DMS153 (cell line): ENCODE measurements at regions not wholly inside any gene's neighbourhood (a gene's known extent, or its start where the extent isn't known, plus 50 kb on each side); places are given as distances from the start of the nearest gene placed in this dataset.
"Not testable (repeated sequence)": the region's sequence is repeated elsewhere in the genome, so short reads cannot be mapped to it uniquely, and the experiment has no call there.

ENCODE experiments used
- DNase-seq: peaks from one replicate; lab custom pipeline; 2025; lab: John Stamatoyannopoulos, UW

DNA sequence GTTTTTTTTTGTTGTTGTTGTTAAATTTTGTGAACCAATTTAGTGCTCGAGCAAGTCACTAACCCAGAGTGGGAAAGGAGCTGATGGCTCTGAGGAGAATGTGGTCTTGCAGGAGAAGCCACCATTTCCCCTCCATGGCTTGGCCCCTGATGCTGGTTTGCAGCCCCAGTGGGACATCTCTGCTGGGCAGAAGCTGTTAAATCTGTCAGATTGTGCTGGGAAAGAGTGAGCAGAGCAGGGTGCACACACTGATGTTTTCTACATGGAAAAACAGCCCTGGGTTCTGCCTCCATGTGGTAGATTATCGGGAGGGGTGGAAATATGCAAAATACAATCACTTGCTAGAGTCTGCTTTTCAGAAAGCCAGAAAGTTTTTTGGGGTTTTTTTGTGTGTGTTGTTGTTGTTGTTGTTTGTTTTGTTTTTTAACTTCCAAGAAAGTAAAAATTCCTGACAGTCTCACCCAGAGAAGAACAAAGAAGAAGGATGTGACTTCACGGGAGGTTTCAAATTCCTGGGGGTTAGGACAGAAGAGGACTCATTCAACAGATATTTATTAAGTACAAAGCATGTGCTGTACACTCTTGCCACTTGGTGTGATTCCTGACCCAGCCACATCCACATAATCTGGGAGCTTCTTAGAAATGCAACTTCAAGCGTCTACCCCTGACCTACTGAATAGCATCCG, 133.7 kb downstream of the FOXB1 start:
- DNase-seq, result no peak

DNA sequence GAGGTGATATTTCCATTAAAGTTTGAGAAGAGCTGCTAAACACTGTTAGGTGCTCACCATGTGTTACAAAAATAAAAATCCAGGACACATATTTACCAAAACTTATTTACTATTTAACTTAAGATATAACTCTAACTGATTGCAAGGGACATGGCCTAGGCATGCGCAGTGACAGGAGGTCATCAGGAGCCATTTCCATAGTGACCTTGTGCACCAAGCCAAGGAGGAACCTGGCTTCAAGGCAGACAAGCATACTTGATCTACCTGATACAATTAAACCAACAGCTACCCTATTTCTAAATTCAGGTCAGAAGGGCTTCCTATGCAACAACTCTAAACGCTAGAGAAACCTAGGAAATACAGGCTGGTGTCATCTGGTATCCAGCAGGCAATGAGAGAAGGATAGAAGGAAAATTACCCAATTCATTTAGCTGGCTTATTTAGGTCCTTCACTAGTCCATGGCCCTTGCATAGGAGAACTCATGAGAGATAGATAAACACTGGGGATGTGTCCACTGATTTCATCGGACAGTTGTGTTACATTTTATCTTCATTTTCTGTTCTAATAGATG, 134.4 kb downstream of the FOXB1 start:
- DNase-seq, result no peak

DNA sequence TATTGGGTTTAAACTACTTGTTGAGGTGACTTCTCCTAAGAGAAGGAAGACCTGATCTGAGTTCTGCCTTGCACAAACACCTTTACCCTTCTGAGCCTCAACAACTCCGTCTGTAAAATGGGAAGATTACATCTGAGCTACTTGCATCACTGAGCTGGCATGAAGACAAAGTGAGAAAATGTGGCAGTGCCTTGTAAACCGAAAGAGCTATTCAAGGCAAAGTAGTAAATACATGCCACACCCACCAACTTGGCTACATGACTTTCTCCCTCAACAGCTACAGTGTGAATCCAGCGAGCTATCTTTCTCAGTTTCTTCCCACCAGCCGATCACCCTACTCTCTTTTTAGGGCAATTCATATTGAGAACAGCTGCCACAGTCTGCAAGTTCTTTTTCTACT, 148.3 kb downstream of the FOXB1 start:
- no peak for DNase-seq

DNA sequence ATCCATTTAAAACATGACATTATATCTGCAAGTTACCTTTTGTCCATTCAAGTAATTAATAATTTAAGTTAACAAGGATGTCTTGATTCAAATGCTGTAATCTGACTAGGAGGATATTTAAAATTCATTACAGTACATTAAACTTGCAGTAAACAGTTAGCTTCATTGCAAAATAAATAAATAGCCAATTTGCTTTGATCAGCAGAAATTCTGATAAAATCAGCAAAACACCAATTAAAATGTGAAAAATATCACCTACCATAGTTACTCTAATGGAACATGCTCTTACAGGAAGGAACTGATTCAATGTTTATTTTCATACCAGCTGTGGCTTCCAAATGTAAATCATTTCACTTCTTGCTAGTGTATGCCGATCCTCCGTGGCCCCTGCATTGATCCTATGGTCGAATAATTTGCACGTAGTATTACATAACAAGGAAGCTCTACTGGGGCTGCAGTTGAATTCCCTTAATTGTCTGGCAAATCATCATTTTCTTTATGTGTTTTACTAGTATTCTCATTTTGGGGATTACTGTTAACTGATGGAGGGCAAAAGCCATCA, 150.7 kb downstream of the FOXB1 start:
- DNase-seq, result no peak

DNA sequence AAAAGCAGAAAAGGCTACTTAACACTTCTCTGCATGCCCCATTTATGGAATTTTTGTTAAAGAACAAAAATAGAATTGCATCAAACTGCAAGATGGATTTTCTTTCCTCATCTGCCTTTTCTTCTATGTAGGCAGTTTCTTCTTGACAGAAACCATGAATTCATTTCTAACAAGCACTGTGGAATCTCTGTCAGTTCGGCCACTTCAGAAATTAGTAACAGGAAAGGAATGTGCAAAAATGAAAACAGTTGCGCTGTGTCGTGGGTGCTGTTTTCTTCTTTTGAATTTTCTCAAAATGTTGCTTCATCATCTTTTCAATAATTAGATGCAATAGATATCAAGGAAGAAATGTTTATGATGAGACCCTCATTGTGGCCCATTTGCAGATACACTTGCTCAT, 151.6 kb downstream of the FOXB1 start:
- DNase-seq, result no peak

DNA sequence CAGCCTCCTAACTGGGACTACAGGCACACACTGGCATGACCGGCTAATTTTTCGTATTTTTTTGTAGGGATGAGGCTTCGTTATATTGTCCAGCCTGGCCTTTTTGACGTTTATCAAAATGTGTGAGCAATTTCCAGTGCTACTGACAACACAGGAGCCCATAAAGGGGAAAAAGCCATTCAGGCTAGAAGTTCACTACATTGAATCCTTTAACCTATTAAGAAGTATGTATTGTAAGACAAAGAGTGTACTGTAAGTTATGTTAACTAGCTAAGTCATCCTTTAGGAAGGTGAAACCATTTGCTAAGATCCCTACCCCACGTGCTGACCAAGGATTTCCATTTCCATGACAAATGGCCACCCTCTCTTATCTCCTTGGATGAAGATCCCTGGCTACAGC, 156.8 kb downstream of the FOXB1 start:
- no peak for DNase-seq

DNA sequence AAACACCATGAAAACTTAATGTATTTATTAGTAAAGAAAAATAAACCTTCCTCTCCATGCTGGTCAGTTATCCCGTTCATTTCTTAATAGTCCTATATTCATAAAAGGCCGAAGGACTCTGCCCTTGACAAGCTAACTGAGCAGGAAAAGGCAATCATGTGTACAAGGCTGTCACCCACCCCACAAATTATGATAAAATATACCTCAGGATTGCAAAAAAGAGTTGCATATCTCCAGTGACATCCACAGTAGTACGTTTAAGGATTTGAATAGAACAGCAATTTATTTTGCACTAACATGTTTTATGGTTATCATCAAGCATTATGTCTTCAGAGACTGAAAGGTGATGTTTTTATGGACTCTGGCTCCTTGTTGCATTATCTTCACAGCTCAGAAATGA, 157.6 kb downstream of the FOXB1 start:
- no peak for DNase-seq

DNA sequence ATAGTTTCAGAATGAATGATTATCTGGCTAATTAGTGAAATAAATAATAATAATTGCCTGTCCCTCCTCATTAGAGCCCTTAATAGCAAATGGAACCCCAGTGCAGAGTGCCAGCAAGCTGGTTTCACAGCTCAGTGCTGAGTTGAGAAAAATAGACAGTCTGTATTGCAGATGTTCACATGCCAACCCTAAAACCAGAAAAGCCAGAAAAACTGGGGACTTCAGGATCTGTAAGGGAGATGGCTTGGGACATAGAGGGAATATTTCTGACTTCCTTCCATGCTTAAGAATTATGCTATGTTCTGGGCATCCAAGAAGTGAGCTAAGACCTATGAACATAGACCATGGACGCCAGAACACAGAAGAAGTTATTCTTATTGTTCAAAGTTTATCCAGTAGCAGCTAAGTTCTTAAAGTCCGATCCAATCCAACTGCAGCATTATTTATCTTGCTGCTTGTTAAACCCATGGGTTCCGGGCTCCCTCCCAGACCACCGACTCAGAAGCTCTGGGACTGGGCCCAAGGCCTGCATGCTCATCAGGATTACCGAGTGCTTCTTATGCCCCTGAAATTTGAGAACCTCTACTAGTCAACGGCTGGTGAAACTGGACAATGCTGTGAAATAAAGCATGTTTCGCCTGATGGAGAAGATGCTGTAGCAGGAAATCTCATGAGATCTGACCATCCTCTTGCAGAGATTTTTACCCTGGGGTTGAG, 158.3 kb downstream of the FOXB1 start:
- DNase-seq, result no peak

DNA sequence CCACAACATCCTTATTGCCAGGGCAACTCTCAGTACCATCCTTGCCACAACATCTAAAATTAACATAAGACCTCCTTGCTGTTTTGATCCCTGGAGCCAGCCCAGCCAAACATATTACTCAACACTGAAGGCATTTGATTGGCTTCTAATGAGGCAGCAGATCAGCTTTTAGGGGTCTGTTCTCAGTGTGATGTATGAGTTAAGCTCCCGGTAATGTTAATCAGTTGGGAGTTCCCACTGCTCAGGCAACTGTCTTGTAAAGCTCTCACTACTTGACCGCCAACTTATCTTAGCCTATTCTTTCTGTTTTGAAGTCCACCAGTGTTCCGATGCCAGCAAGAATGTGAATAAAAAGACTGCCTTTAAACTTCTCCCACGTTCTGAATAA, 158.9 kb downstream of the FOXB1 start:
- DNase-seq, result no peak

DNA sequence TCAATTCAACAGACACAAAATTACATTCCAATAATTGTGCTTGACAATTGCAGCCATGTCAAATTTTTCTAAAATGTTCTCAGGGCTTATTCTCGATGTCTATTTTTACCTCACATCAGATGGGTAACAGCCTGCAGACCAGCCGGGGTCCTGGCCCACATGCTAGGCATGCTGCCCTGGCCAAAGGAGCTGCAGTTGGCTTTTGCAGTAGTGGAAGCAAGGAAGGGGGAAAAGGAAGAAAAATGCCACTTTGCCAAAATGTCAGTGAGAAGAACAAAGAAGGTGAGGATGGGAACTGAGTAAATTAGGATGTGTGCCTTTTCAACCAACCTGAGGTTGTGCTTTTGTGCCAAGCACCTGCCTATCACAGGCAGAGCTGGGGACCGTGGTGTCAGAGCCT, 161.0 kb downstream of the FOXB1 start:
- no peak for DNase-seq

DNA sequence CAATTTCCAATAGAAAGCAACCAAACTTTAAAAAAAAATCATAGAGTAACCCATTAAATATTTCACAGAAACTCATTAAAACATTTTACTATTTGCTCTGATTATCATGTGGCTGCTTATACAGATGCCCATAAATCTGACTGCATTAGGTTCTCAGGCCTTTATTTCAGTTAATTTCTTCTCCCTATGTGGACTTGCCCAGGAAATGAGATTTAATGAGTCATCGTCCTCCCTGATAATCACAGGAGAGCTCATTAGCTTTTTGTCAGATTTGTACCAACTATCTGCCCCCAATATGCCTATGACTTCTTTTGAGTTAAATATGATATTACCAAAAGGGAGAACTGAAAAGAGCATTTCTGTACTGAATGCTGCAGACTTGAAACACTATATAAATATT, 168.0 kb downstream of the FOXB1 start:
- DNase-seq, result no peak

DNA sequence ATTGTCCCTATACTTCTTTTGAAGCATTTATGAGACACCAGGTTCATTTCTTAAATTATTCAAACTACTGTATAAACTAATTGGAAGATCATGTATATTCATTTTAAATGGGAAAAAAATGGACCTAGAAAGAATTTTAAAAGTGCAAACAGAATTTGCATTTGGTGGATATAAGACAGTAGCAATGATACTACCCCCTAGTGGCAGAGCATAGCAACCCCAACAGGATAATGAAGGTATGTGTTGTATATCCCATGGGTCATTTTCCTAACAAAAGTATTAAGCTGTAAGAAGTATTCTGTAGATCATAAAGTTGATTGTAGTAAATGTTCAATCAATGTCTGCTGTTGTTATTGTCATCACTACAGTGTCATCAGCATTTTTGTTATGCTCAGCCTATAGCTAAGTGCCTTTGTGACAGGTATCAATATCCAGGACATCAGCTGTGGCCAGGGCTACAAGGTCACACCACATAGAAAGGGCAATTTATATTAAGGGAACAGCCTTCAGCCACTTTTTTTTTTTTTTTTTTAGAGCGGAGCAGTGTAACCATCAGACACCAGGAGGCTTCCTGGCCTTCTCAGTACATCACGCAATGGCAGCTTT, 175.8 kb downstream of the FOXB1 start:
- no peak for DNase-seq

DNA sequence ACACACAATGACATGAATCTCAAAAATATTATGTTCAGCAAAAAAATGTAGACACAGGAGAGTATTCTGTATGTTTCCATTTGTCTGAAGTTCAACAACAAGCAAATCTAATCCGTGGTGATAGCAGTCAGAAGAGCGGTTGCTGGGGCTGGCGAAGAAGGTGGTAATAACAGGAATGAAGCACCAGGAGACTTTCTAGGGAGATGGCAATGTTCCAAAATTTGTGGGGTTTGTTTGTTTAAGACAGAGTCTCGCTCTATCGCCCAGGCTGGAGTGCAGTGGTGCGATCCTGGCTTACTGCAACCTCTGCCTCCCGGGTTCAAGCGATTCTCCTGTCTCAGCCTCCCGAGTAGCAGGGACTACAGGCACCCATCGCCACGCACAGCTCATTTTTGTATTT, 177.8 kb downstream of the FOXB1 start:
- DNase-seq, result not testable (repeated sequence)

DNA sequence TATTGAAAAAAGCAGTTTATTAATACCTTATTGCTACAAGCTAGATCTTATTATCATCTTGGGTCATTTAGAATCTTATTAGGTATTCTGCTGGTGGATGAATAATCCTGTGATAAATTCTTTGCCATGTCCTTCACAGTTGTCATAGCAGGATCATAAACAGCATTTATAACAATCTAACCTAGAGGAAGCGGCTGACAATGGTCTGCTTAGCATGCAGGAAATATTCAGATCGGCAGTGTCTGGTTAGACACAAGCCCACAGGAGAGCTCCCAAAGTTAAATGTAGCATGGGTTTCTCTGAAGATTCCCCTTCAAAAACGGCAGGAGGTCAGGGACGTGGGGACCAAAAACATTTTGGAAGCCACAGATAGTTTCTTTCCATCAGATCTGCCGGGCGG, 179.3 kb downstream of the FOXB1 start:
- no peak for DNase-seq

DNA sequence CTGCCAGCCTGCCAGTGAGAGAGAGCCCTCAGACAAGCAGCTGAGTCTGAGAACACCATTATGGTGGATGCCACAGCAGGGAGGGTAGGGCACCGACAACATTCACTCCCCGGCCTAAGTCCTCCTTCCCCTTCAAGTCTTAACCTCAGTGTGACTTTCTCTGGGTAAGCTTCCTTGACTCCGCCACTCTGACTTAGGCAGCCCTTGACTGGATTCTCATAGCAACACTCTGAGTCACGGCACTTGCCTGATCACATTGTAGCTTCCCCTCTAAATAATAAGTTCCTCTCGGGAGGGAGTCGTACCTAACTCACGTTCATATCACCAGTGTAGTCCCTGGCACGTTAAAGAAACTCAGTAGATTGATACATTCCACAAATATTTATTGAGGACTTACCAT, 180.5 kb downstream of the FOXB1 start:
- no peak for DNase-seq

DNA sequence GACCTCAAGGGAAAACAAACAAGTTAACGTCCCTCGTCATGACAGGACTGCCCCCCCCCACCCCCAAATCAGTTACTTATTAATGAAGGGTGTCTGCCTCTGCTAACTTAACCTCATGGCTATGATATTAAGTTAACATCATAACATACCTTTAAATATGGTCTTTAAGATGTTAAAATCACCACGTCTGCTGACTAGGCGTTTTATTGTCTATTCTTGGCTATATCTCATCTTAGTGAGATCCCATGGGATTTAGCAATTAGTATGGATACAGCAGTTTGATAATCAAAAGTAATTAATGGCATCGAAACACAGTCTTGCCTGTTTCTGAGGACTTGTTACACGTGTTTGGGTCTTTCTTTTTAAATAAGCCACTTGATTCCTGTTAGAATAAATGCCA, 186.9 kb downstream of the FOXB1 start:
- no peak for DNase-seq

DNA sequence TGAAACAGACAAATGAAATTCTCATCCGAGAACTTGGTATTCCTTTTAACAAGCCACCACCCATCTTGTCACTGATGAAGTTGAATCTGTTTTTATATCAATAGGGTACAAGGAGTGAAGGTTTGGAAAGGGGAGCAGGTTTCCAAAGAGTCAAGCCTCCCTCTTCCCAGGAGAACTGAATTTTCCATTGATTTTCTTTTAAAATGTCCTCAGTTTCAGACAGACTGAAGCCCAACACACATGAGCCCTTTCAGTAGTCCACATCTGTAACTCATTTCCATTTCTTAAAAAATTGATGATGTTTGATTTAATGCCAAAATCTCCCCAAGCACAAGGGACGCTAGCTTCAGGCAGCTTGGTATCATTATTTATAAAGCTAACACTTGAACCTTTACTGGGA, 187.7 kb downstream of the FOXB1 start:
- no peak for DNase-seq

DNA sequence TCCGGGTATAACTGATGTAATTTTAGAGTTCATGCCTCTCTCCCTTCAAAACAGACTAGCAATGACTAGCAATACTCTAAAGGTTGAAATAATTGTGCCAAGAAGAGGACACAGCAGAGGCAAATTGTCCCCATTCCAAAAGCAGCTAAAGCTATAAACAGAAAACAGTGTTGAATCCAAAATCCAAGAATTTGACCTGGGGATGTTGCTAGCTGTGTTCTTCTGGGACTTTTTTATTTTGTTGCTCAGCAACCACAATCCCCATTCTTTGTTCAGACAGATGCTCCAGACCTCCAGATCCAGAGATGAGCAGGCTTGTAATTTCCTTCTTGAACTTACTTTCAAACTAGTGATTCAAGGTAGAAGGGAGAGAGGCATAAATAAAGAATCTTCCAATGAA, 191.5 kb downstream of the FOXB1 start:
- DNase-seq, result no peak

DNA sequence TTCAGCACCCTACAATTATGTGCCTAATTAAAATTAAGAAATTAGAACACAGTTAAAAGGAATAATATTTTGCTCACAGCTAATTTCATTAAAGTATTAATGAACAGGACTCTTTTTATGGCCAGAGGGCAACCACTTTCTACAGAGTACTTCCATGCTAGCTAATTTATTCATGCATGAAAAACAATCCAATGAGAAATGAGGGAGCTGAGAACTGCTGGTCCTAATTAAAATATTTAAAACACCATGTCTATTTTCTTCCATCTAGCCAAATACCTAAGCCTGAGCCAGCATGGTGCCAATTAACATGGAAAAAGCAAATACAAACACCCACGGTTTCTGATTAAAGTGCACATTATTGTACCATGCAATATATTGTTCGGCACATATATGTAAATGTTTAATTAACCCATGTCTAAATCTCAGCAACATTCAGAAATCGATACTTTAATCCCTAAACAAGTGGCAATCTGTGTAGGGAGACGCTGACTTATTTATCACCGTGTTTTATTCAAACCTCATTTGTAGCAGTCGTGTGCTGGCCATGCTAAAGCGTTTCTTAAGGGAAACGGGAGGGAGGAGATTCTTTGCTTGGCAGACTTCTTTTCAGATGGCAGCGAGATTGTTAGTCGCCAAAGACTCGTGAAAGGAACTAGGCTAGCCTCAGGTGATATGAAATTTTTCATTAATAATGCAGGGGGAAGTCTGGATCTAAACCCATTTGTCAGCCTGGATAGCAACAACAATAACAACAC, 193.5 kb downstream of the ANXA2 start:
- DNase-seq, result no peak

DNA sequence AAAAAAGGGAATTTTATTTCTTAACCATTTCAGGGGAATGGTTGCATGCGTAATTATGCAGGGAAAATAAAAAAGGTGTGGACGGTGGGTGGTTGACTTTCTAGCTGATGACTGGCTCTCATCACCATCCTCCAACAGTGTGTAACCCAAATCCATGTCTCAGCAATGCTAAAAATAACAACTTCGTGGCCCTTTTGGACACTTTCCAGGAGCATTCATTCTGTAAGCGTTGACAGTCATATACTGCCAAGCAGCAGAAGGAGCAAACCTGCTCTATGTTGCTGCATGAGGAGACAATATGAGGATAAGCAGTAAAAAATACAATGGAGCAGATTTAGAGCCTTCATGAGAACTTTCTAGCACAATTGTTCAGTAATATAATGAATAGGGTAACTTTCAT, 189.1 kb downstream of the ANXA2 start:
- DNase-seq, result peak; percentile 5

DNA sequence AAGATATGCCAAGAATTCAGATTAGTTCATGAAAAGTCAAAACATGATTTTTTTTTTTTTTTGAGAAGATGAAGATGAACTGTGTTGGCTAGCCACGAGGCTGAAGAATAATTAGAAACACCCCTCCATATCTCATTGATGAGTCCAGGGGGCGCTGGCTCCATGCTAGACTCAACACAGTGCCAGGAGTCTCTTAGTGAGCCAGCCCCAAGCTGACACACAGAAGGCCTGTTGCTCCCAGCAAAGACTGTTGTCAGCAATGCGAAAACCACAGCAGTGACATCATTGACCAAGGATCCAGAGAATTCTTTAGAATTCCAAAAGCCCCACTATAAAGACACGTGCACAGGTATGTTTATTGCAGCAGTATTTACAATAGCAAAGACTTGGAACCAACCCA, 185.2 kb downstream of the ANXA2 start:
- no peak for DNase-seq

DNA sequence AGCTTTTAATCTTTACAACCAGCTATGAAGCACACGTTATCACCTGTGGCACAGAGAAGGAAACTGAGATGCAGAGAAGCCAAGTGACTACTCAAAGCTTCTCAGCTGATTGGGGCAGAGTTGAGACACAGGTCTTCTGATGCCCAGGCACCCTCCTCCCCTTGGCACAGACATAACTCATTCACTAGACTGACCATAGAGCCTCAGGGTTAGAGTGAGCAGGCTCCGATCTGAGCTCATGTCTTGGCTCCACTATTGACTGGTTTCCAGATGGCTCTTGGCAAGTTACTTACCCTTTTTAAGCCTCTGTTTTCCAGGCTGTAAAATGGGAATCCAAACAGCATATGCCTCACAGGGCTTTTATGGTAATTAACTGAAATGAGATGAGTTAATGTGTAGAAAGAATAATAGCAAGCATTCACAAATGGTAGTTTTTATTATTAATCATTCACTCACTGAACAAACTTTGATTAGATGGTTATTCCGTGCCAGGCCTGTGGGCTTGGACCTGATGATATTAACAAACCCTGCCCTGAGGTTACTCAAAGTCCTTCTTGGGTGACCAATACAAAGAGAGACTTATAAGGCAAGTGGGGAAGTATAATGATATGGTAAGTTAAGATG, 184.3 kb downstream of the ANXA2 start:
- DNase-seq, result no peak
